ENCODE measurements at regions not wholly inside any gene's neighbourhood (a gene's known extent, or its start where the extent isn't known, plus 50 kb on each side); places are given as distances from the start of the nearest gene placed in this dataset.

GRCh38 chr10:2303169-2303568 lies 565.8 kb upstream of the ADARB2 start:
- TF ChIP-seq POLR2AphosphoS5 (IDR thresholded peaks at IDR 0.05; ENCODE audit: insufficient read depth in 1 of 2, low read depth in 1 of 2), result no peak
- TF ChIP-seq CTCF (IDR thresholded peaks at IDR 0.05), result no peak
